ENCODE measurements at regions not wholly inside any gene's neighbourhood (a gene's known extent, or its start where the extent isn't known, plus 50 kb on each side); places are given as distances from the start of the nearest gene placed in this dataset.
"Not testable (repeated sequence)": the region's sequence is repeated elsewhere in the genome, so short reads cannot be mapped to it uniquely, and the experiment has no call there.

DNA sequence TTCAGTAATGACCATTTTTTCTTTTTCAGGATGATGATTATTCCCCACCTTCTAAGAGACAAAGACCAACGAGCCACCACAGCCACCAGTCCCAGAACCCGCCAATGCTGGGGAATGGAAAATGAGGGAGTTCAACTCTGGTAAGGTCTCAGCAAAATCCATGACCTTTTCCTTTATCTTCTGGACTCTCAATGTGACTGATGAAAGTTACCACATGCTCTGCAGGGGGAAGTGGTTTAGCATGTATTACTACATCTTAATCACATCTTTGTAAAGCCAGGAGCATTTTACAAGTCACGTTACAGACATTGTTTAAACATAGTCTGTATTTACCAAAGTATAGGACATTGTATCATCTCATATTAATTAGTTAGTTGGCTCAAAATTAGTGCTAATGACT is 89.3 kb upstream of the METTL14 start:
- TF ChIP-seq, protein P1, sequence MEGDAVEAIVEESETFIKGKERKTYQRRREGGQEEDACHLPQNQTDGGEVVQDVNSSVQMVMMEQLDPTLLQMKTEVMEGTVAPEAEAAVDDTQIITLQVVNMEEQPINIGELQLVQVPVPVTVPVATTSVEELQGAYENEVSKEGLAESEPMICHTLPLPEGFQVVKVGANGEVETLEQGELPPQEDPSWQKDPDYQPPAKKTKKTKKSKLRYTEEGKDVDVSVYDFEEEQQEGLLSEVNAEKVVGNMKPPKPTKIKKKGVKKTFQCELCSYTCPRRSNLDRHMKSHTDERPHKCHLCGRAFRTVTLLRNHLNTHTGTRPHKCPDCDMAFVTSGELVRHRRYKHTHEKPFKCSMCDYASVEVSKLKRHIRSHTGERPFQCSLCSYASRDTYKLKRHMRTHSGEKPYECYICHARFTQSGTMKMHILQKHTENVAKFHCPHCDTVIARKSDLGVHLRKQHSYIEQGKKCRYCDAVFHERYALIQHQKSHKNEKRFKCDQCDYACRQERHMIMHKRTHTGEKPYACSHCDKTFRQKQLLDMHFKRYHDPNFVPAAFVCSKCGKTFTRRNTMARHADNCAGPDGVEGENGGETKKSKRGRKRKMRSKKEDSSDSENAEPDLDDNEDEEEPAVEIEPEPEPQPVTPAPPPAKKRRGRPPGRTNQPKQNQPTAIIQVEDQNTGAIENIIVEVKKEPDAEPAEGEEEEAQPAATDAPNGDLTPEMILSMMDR (IDR thresholded peaks at IDR 0.05; ENCODE audit: insufficient read depth, low read length, poor library complexity, severe bottlenecking) = not testable (repeated sequence)
- TF ChIP-seq EZH2phosphoT487 (conservative IDR thresholded peaks at IDR 0.05; ENCODE audit: low read length) = not testable (repeated sequence)
